Right lobe of liver (tissue), 6 donors: ENCODE measurements at regions not wholly inside any gene's neighbourhood (a gene's known extent, or its start where the extent isn't known, plus 50 kb on each side); places are given as distances from the start of the nearest gene placed in this dataset.

Experiments
- ATAC-seq, 4 donors: fragments of 200-7000 bp; cut with Tn5 transposase; one replicate each; pipeline ENCODE4 v1.9.1; 2020; ENCODE audit warnings: mild to moderate bottlenecking in 4 of 4, moderate library complexity in 4 of 4
- DNase-seq, 3 donors: peaks; one replicate each; pipeline ENCODE4 v3.0.0-alpha.2; 2020
- H3K27ac ChIP-seq, 3 donors: fragments of 200-600 bp; one replicate each; pipeline ENCODE4 v1.8.0; 2022
- H3K27me3 ChIP-seq, 2 donors: fragments of 200-600 bp; one replicate each; pipeline ENCODE4 v1.8.0; 2022
- H3K36me3 ChIP-seq, 4 donors: fragments of 200-600 bp; sonication (generic) in 1 of 4; one replicate each; pipeline versions ENCODE4 v1.5.1 to v1.8.0; 2017 to 2022; ENCODE audit warnings: control low read depth in 1 of 4
- H3K4me1 ChIP-seq, 4 donors: fragments of 200-600 bp; sonication (generic) in 1 of 4; one replicate each; pipeline versions ENCODE4 v1.5.1 to v1.8.0; 2017 to 2022; ENCODE audit warnings: control low read depth in 1 of 4
- H3K4me3 ChIP-seq, 3 donors: fragments of 200-600 bp; one replicate each; pipeline ENCODE4 v1.8.0; 2022
- H3K9me3 ChIP-seq, 4 donors: fragments of 200-600 bp; sonication (generic) in 1 of 4; one replicate each; pipeline versions ENCODE4 v1.5.1 to v1.8.0; 2017 to 2022; ENCODE audit warnings: control low read depth in 1 of 4
- POLR2A ChIP-seq: fragments of 450-650 bp; IDR thresholded peaks from one replicate; pipeline ENCODE4 v1.6.1; 2017; ENCODE audit warnings: antibody characterized with exemption, mild to moderate bottlenecking
- WGBS: methylation state at CpG from one replicate; pipeline ENCODE4 v1.1.6; 2018; ENCODE audit warnings: low coverage, low lambda C conversion rate; ENCODE audit not compliant: insufficient coverage; ENCODE audit errors: missing lambda C conversion rate; 5-methylcytosine and 5-hydroxymethylcytosine counted together
- intact Hi-C, 2 donors: fragments of 100-400 bp; cut with DNase I; formaldehyde crosslinking; loops; one replicate each; pipeline versions ENCODE4 v1.11.2 to v1.14.1; 2022
- TF ChIP-seq, protein P1 (sequence below), 4 donors: fragments of 200-600 bp in 3 of 4; fragments of 450-650 bp in 1 of 4; IDR thresholded peaks; one replicate each; pipeline versions ENCODE4 v1.5.1 to v1.8.0; 2016 to 2022; ENCODE audit warnings: antibody characterized with exemption in 4 of 4, mild to moderate bottlenecking in 2 of 4
- donor health status: DM: no; HTN: yes; CAD: no.
- donor health status: DM: no; HTN: no; CAD: no.
- donor health status: DM: no; HTN: no; CAD: no.
- donor health status: DM: no; HTN: yes; CAD: no.
- donor health status: DM: no; HTN: yes; CAD: no.

- no peaks in the 10 kb centered on the region for H3K4me1 ChIP-seq
- intact Hi-C loops: no loop called here
- no peak for ATAC-seq
Observed at GRCh38 chr14:40402957-40403356, 970.7 kb upstream of the FBXO33 start.

GRCh38 chr14:40398981-40399380 is 966.7 kb upstream of the FBXO33 start:
- Histone ChIP-seq H3K9me3 (no peaks in the 10 kb centered on the region), H3K27me3 (no peaks in the 10 kb centered on the region), H3K4me3 (no peak overlapping the region), H3K27ac (no peak overlapping the region), H3K4me1 (no peaks in the 10 kb centered on the region), H3K36me3 (no peaks in the 10 kb centered on the region)
- TF ChIP-seq, protein P1, sequence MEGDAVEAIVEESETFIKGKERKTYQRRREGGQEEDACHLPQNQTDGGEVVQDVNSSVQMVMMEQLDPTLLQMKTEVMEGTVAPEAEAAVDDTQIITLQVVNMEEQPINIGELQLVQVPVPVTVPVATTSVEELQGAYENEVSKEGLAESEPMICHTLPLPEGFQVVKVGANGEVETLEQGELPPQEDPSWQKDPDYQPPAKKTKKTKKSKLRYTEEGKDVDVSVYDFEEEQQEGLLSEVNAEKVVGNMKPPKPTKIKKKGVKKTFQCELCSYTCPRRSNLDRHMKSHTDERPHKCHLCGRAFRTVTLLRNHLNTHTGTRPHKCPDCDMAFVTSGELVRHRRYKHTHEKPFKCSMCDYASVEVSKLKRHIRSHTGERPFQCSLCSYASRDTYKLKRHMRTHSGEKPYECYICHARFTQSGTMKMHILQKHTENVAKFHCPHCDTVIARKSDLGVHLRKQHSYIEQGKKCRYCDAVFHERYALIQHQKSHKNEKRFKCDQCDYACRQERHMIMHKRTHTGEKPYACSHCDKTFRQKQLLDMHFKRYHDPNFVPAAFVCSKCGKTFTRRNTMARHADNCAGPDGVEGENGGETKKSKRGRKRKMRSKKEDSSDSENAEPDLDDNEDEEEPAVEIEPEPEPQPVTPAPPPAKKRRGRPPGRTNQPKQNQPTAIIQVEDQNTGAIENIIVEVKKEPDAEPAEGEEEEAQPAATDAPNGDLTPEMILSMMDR (IDR thresholded peaks at IDR 0.05): no peak
- TF ChIP-seq POLR2A: no peak
- intact Hi-C loops: no loop called here
- no peak for DNase-seq
- WGBS: 38% methylated on average over 2 of the region's 2 CpGs
- ATAC-seq: no peak

More at GRCh38 chr14:40402957-40403356, 970.7 kb upstream of the FBXO33 start:
- Histone ChIP-seq H3K27me3 (no peaks in the 10 kb centered on the region), H3K36me3 (no peaks in the 10 kb centered on the region), H3K27ac (no peak overlapping the region), H3K9me3 (peaks cover 0 to 3% (median 0%) of the 10 kb centered on the region in 4 donors), H3K4me3 (no peak overlapping the region)
- no peak for TF ChIP-seq POLR2A
- TF ChIP-seq, protein P1 (IDR thresholded peaks at IDR 0.05): no peak
- no peak for DNase-seq

DNA sequence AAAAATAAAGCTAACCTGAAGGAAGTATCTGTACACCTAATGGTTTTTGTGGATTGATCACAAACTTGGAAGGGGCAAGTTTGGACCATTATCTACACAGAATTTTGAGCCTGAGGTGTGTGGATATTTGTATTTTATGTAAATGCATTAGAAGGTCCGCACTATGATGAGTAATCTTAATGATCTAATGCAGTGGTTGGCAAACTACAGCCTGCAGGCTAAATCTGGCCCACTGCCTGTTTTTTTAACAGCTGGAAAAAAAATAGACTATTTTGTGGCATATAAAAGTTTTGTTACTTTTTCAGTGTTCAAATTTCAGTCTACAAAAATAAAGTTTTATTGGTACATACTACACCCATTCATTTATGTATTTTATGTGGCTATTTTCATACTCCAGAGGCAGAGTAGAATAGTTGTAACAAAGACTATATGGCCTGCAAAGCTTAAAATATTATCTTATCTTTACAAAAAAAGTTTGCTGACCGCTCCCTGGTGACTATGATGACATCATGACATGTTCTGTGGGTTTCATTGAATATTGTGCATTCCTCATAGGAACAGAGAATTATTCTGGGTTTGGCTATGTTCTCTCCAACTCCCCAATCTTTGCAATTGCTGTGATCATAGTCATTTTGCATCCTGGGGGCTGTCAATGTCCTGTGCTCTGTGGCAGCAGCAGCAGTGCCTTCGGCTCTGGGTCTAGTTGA is 962.6 kb upstream of the FBXO33 start:
- H3K4me3 ChIP-seq: no peak overlapping the region
- intact Hi-C loops: no loop called here
- ATAC-seq (no peak), DNase-seq (no peak)
- H3K4me1 ChIP-seq: no peaks in the 10 kb centered on the region
- WGBS: 57% methylated on average over 3 of the region's 3 CpGs
- no peaks in the 10 kb centered on the region for H3K27me3 ChIP-seq
- TF ChIP-seq, protein P1 (IDR thresholded peaks at IDR 0.05): no peak
- no peak for TF ChIP-seq POLR2A
- no peaks in the 10 kb centered on the region for H3K36me3 ChIP-seq
- no peak overlapping the region for H3K27ac ChIP-seq
- H3K9me3 ChIP-seq: no peaks in the 10 kb centered on the region

GRCh38 chr14:40393143-40393542 is 960.9 kb upstream of the FBXO33 start:
- intact Hi-C loops: no loop called here
- ATAC-seq: no peak
- H3K36me3 ChIP-seq: no peaks in the 10 kb centered on the region

More at GRCh38 chr14:40393143-40393542, 960.9 kb upstream of the FBXO33 start:
- H3K4me1 ChIP-seq: no peaks in the 10 kb centered on the region
- no peaks in the 10 kb centered on the region for H3K9me3 ChIP-seq
- H3K27me3 ChIP-seq: no peaks in the 10 kb centered on the region
- no peak overlapping the region for H3K4me3 ChIP-seq
- DNase-seq: no peak
- TF ChIP-seq, protein P1 (IDR thresholded peaks at IDR 0.05): no peak
- no peak for TF ChIP-seq POLR2A
- no peak overlapping the region for H3K27ac ChIP-seq
